ENCODE measurements at regions not wholly inside any gene's neighbourhood (a gene's known extent, or its start where the extent isn't known, plus 50 kb on each side); places are given as distances from the start of the nearest gene placed in this dataset.

DNA sequence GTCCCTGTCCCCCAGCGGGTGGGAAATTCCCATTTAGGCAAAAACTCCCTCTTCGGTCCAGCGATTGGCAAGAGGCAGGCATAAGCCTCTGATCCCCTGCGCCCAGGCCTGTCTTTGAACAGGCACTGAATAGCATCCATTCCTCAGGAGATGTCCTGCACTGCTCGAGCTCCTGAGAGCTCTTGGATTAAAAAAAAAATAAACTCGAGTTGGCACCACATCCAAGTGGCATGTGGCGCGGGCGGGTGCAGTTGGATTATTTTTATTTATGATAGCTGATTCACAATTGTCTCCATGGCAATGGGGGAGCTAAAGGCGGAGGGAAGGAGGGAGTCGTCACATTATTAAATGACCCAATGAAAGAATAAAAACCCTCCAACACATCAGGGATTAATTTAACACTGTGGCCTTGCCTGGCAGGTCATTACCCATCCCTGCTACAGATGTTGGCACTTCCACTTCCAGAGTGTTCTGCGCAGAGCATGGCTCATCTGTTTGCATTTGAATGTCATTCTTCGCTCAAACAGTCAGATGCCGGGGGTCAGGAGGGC is 207.2 kb downstream of the AACS start:
- intact Hi-C loops (cut with micrococcal nuclease): no loop called here
- Mint-ChIP-seq H3K9me3 (ENCODE audit: insufficient read depth) (no peaks in the 10 kb centered on the region), H3K27ac (no peak overlapping the region), H3K4me1 (no peaks in the 10 kb centered on the region), H3K27me3 (peaks cover 10% of the 10 kb centered on the region), H3K4me3 (no peak overlapping the region)
- WGBS (ENCODE audit: insufficient coverage): 91% methylated on average over 8 of the region's 14 CpGs
- H3K79me2 ChIP-seq (ENCODE audit: control insufficient read depth, insufficient read depth, low read length): no peaks in the 10 kb centered on the region
- H3K27me3 ChIP-seq (replicated peaks in 1 of 4; ENCODE audit: control extremely low read depth in 1 of 4, control insufficient read depth in 3 of 4, insufficient read depth in 4 of 4, low read length in 3 of 4): no peaks in the 10 kb centered on the region
- H3K9me3 ChIP-seq (ENCODE audit: control extremely low read depth in 1 of 3, control insufficient read depth in 2 of 3, insufficient read depth in 1 of 3, low read length in 2 of 3): no peaks in the 10 kb centered on the region
- no peaks in the 10 kb centered on the region for H4K20me1 ChIP-seq (ENCODE audit: control insufficient read depth, insufficient read depth, low read length, poor library complexity, severe bottlenecking)
- ChIA-PET POLR2A (no interaction called here), CTCF (no interaction called here)
- no peaks in the 10 kb centered on the region for H3K4me1 ChIP-seq (ENCODE audit: control insufficient read depth in 2 of 2, insufficient read depth in 2 of 2, low read length in 2 of 2)
- DNase-seq: no peak
- no peak overlapping the region for H3K4me3 ChIP-seq (ENCODE audit: control extremely low read depth in 1 of 5, extremely low read depth in 1 of 5, insufficient read depth in 1 of 5, low read depth in 2 of 5, low read length in 4 of 5)
- no peaks in the 10 kb centered on the region for H3K36me3 ChIP-seq (replicated peaks in 1 of 2; ENCODE audit: control extremely low read depth in 1 of 2, control insufficient read depth in 1 of 2, extremely low read depth in 1 of 2, insufficient read depth in 2 of 2, low read length in 1 of 2)
- ATAC-seq (ENCODE audit: low read depth): no peak
- H3K27ac ChIP-seq (ENCODE audit: low read length in 2 of 2): no peak overlapping the region
- H3K4me2 ChIP-seq (replicated peaks; ENCODE audit: low read depth, low read length, poor library complexity, severe bottlenecking): no peak overlapping the region
- no peak for TF ChIP-seq EZH2 (IDR thresholded peaks at IDR 0.05; ENCODE audit: borderline replicate concordance, insufficient read depth, low read depth, low read length, poor library complexity, severe bottlenecking)
- TF ChIP-seq, protein P1, sequence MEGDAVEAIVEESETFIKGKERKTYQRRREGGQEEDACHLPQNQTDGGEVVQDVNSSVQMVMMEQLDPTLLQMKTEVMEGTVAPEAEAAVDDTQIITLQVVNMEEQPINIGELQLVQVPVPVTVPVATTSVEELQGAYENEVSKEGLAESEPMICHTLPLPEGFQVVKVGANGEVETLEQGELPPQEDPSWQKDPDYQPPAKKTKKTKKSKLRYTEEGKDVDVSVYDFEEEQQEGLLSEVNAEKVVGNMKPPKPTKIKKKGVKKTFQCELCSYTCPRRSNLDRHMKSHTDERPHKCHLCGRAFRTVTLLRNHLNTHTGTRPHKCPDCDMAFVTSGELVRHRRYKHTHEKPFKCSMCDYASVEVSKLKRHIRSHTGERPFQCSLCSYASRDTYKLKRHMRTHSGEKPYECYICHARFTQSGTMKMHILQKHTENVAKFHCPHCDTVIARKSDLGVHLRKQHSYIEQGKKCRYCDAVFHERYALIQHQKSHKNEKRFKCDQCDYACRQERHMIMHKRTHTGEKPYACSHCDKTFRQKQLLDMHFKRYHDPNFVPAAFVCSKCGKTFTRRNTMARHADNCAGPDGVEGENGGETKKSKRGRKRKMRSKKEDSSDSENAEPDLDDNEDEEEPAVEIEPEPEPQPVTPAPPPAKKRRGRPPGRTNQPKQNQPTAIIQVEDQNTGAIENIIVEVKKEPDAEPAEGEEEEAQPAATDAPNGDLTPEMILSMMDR (IDR thresholded peaks at IDR 0.05): no peak
- H3K9ac ChIP-seq (ENCODE audit: low read length): no peak overlapping the region
- no peak overlapping the region for H2AFZ ChIP-seq (ENCODE audit: insufficient read depth, low read depth, low read length, poor library complexity, severe bottlenecking)

DNA sequence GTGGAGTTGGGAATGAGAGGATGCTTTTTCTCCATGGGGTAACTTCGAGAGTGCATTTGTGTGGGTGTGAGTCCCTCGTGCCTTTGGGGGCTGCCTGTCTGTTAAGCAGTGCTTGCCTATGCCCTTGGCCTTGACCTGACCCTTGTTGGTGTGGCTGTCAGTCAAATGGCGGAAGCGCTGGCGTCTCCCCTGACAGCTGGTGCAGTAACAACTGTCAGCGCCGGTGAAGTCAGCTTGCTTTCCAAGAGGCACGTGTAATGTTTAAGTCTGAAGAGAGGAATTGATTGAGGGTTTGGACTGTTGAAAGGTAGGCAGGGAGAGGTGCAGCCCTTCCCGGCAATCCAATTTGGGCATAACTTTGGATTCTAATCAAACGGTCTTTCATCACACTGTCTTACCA is 211.3 kb downstream of the AACS start:
- no peaks in the 10 kb centered on the region for H3K36me3 ChIP-seq (replicated peaks in 1 of 2; ENCODE audit: control extremely low read depth in 1 of 2, control insufficient read depth in 1 of 2, extremely low read depth in 1 of 2, insufficient read depth in 2 of 2, low read length in 1 of 2)
- H3K4me3 ChIP-seq (ENCODE audit: control extremely low read depth in 1 of 5, extremely low read depth in 1 of 5, insufficient read depth in 1 of 5, low read depth in 2 of 5, low read length in 4 of 5): no peak overlapping the region
- no peak overlapping the region for H2AFZ ChIP-seq (ENCODE audit: insufficient read depth, low read depth, low read length, poor library complexity, severe bottlenecking)
- H4K20me1 ChIP-seq (ENCODE audit: control insufficient read depth, insufficient read depth, low read length, poor library complexity, severe bottlenecking): no peaks in the 10 kb centered on the region
- intact Hi-C loops (cut with micrococcal nuclease): no loop called here
- no peak for ATAC-seq (ENCODE audit: low read depth)
- H3K27ac Mint-ChIP-seq: no peak overlapping the region
- no peaks in the 10 kb centered on the region for H3K79me2 ChIP-seq (ENCODE audit: control insufficient read depth, insufficient read depth, low read length)
- ChIA-PET POLR2A (no interaction called here), CTCF (no interaction called here)
- no peak for TF ChIP-seq EZH2 (IDR thresholded peaks at IDR 0.05; ENCODE audit: borderline replicate concordance, insufficient read depth, low read depth, low read length, poor library complexity, severe bottlenecking)
- TF ChIP-seq, protein P1 (IDR thresholded peaks at IDR 0.05): no peak
- H3K27me3 Mint-ChIP-seq: peaks cover 24% of the 10 kb centered on the region
- H3K9me3 ChIP-seq (ENCODE audit: control extremely low read depth in 1 of 3, control insufficient read depth in 2 of 3, insufficient read depth in 1 of 3, low read length in 2 of 3): peaks cover 0 to 3% (median 0%) of the 10 kb centered on the region in 3 donors
- peaks cover 4% of the 10 kb centered on the region for H3K4me1 Mint-ChIP-seq
- H3K4me3 Mint-ChIP-seq: no peak overlapping the region
- no peaks in the 10 kb centered on the region for H3K9me3 Mint-ChIP-seq (ENCODE audit: insufficient read depth)
- no peak for DNase-seq
- H3K4me2 ChIP-seq (replicated peaks; ENCODE audit: low read depth, low read length, poor library complexity, severe bottlenecking): no peak overlapping the region
- no peak overlapping the region for H3K9ac ChIP-seq (ENCODE audit: low read length)
- no peaks in the 10 kb centered on the region for H3K4me1 ChIP-seq (ENCODE audit: control insufficient read depth in 2 of 2, insufficient read depth in 2 of 2, low read length in 2 of 2)
- WGBS (ENCODE audit: insufficient coverage): 89% methylated on average over 8 of the region's 10 CpGs
- H3K27me3 ChIP-seq (replicated peaks in 1 of 4; ENCODE audit: control extremely low read depth in 1 of 4, control insufficient read depth in 3 of 4, insufficient read depth in 4 of 4, low read length in 3 of 4): peaks cover 0 to 7% (median 0%) of the 10 kb centered on the region in 4 experiments
- H3K27ac ChIP-seq (ENCODE audit: low read length in 2 of 2): no peak overlapping the region

Data from B cell (primary cell).